Stimulated activated CD8-positive, alpha-beta memory T cell treated with anti-CD3 and anti-CD28 coated beads, Interleukin-4, amount 100 ng/mL, for 24 hours (primary cell): ENCODE measurements at regions not wholly inside any gene's neighbourhood (a gene's known extent, or its start where the extent isn't known, plus 50 kb on each side); places are given as distances from the start of the nearest gene placed in this dataset.

Source experiments
- DNase-seq: peaks from one replicate; pipeline ENCODE4 v3.0.0-alpha.2; 2020; ENCODE audit warnings: low read depth

DNA sequence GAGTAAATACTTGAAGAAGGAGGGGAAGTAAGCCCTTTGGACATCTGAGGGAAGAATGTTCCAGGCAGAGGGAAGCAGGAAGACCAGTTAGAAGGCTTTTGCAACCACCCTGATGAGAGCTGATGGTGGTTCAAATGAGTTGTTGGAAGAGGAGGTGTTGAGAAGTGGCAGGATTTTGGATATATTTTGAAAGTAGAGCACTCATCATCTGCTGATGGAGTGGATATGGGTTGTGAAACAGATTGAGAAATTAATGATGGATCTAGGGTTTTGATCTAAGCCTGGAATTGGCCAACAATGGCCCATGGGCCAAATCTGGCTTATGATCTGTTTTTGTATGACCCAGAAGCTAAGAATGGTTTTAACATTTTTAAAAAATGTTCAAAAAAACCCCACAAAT is 230.7 kb downstream of the NDFIP2 start:
- no peak for DNase-seq

DNA sequence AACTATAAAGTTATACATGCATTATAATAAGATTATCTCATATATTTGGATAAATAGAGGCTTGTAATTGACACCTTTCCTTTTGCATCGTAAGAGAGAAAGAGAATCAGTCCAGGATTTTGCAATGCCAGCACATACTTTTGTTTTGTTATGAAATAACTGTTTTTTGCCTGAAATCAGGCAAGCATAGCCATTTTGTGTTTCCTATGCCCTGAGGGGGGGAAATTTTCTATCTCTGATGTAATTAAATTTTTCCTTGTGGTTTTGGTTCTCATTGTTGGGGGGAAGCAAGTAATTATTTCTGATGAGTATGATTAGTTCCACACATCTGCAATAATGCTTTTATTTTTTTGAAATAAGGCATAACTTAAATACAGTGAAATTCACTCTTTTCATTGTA is 229.4 kb downstream of the NDFIP2 start:
- no peak for DNase-seq

DNA sequence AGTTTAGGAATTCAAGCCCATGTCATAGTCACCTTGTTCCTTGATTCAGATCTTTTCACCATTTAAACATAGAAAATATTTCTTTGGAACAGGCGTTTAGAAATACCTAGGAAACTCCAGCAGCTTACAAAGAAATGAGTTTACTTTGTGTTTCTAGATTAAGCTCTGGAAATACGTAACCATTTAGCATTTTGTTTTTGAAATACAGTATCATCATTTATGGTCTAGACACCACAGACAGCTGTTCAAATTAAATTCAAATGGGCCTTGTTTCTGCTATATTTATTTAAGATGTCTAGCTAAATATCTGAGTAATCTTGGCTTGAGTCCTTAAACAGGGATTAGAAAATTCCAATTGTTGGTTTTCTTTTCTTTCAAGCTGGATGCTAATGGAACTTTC is 228.5 kb downstream of the NDFIP2 start:
- no peak for DNase-seq

DNA sequence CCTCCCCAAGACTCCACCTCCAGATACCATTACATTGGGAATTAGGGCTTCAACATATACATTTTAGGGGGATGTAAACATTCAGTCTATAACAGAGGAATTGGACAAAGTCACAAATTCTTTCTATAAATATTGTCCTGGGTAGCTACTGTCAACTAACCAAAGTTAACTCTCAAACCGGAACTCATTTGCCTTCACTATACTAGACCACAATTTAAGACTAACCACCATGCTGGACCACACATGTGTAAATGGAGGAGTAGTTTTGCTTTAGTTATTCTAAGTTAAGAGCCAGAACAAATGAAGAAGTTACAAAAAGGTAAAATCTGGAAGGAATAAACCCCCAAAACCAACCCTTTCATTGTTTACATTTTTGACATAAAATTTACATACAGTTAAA is 222.8 kb downstream of the NDFIP2 start:
- no peak for DNase-seq

DNA sequence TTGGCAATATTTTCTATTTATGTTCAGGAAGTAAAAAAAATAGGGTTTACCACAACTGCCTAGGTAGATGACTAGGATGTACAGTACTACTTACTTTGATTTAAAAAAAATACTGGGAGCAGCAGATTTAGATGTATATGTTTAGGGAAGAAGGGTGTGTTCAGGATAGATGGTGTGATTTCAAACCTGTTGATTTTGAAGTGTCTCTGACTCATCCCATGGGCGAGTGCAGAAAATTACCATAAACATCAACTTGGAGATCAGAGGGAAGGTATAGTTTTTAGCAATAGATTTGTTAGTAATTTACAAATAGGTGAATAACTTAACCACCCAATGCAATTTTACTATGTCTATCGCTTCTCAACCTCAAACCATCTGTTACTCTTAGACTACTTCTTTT is 214.8 kb downstream of the NDFIP2 start:
- no peak for DNase-seq

DNA sequence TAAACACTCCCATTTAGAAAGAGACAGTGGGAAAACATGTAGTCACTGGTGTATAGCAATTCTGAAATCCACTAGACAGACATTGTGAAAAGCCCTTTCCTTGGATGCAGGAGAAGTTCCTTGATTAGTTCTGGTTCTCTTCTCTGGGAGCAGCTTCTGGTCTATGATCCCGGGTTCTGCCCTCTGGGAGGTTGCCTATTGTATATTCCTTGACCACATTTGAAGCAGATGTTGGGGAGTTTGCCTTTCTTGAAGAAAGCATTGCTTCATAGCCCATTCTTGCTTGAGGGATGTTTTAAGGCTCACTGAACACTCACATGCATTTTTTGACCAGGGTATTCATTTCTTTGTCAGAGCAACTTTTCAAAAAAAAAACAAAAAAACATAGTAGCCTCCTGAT is 211.9 kb downstream of the NDFIP2 start:
- no peak for DNase-seq

DNA sequence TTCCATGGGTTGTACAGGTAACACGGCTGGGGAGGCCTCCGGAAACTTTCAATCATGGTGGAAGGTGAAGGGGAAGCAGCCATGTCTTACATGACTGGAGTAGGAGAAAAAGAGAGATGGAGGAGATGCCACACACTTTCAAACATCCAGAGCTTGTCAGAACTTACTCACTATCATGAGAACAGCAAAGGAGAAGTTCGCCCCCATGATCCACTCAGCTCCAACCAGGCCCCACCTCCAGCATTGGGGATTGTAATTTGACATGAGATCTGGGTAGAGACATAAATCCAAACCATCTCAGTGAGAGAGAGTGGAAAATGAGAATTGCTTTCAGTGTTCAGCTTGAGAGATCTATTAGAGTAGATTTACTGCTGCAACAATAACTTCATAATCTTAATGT is 210.9 kb downstream of the NDFIP2 start:
- DNase-seq, result no peak

DNA sequence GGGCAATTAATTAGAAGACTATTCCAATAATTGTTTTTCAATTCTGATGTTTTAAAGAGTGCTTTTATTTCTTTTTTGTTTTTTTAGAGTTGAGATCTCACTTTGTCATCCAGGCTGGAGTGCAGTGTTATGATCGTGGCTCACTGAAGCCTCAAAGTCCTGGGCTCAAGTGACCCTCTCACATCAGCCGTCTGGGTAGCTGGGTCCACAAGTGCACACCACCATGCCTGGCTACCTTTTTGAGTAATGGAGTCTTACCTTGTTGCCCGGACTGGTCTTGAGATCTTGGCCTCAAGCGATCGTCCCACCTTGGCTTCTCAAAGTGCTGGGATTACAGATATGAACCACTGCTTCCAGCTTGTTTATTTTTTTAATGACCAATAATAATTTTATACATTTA is 207.8 kb downstream of the NDFIP2 start:
- no peak for DNase-seq

DNA sequence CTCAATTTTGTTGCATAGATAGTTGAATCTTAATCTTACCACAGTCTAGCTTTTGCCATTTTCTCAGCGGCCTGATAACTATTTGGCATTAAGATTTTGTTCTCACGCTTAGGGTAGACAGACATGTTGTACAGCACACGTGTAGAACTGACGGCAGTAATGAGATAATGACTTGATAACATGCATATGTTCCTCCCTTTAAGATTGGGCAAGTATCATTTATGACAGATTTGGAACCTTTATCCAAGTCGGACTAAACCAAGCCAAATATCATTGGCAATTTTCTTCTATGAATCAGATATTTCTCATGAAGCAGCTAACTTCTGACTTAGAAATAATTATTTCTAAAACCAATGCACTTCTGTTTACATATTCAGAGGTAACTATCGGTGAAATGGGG is 205.5 kb downstream of the NDFIP2 start:
- DNase-seq, result no peak

DNA sequence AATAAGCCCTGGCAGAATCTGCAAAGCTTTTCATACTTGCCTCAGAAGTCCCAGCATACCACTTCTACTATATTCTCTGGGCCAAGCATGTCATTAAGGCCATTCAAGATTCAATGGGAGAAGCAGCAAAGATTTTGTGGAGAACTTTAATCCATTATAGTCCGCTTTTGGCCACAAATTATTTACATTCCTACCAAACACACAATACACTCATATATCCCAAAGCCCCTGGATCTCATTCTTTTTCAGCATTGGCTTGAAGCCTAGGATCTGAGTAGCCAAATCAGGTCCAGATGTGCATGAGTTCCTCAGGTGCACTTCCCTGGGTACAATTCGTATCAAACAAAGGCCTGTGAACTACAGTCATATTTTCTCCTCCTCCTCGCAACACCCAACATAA is 203.4 kb downstream of the NDFIP2 start:
- DNase-seq, result no peak

DNA sequence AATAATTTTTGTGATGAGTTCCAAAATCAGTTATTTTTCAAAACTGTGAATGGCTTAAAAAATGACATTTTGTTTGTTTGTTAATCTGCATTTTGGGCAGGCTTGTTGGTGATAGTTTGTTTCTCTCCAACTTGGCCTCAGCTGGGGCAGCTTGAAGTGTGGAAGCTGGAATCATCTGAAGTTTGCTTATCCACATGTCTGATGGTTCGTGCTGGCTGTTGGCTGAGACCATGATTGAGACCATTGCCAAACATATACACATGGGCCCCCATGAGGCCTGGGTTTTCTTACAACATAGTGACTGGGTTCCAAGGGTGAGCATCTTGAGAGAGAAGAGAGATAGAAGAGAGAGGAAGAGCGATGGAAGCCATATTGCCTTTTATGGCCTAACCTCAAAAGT is 201.2 kb downstream of the NDFIP2 start:
- DNase-seq, result no peak

DNA sequence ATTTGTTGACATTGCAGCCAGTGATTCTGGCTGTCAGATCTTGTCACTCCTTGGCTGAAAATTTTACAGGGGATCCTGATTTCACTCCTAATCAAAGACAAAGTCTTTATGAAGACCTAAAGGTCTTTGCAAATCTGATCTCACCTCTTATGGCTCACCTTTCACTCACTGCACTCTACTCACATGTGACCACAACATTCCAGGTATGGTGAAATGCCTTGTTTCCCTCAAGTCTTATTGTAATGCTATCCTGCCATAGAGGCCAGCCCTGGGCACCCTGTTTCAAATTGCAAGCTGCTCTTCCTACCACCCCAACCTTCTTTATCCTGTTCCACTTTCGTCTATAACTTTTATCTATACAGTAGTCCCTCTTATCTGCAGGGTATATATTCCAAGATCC is 200.1 kb downstream of the NDFIP2 start:
- DNase-seq, result no peak

DNA sequence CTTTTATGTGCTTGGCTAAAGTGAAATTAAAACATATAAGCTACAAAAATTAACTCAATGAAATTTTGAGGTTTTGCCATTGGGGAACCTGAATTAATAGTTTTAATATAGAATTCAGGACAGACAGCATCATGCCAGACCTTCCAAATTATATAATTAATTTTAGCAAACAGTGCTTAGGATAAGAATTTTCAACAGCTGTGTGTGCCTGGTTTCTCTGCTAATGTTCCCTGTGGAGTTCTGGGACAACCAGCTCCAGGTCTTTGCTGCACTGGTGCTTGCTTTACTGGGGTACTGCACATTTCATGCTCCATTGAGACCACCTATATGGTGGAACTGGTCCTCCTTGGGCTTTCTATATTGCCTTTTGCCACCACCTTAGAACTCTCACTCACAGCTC is 199.5 kb downstream of the NDFIP2 start:
- no peak for DNase-seq

DNA sequence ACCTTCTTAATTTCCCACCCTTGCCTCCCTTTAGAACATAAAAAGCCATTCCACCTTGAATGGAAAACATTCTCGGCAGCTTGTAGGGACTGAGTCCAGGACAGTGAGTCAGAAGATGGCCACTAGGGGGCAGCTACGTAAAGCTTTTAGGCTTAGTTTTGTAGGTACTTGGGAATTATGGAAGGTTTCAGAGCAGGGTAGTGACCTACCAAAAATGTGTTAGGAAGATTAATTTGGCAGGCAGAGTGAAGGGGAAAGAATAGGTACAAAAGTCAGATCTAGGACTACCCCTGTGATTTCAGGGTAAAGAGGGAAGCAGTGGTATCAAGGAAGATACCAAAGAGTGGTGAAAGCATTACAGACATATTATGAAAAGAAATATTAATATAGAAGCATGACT is 198.4 kb downstream of the NDFIP2 start:
- DNase-seq, result peak; percentile 6

DNA sequence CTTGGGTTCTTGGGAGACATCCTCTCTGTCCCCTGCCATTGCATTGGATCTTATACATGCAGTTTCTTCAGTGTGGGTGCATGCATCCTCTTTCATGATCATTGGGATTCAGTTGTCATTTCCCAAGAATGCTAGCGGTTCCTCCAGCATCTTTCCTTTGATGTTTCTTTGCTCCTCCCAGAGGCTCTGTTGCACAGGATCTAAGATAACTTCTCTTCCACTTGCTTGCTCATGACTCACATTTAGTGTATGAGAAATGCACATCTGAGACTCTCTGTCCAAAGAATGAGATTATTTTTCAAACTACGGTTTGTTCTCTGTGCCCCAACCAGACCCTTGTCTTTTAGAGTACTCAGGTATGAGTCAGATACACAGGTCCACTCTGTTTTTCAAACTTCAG is 197.1 kb downstream of the NDFIP2 start:
- no peak for DNase-seq

DNA sequence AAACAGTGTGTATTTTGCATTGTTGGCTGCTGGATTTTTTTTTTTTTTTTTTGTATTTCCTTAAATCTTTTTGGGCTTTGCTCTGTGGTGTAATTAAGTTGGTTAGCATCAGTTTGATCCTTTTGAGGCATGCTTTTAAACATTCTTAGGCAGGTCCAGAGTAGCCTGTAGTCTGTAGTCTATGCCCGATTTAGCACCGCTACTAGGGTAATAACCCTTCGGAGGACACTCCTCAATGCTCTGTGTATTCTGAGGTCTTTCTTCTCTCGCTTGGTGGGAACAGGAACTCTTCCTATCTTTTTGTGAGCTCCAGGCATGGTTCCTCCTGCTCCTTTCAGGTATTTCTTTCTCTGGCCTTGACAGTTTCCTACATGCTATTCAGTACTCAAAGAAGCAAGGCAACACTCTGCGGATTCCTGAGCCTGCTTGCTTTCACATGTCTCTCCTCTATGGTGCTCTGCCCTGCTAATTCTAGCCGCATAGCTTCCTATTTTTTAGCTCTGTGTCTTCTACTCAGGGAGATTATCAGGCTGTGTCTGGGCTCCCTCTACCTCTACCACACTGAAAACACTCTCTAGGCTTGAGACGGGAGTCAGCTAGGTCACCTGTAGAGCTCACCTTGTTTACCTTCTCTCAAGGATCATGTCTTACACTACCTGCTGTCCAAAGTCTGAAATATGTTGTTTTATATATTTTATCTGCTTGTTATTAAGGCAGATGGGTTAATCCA is 195.1 kb downstream of the NDFIP2 start:
- no peak for DNase-seq

DNA sequence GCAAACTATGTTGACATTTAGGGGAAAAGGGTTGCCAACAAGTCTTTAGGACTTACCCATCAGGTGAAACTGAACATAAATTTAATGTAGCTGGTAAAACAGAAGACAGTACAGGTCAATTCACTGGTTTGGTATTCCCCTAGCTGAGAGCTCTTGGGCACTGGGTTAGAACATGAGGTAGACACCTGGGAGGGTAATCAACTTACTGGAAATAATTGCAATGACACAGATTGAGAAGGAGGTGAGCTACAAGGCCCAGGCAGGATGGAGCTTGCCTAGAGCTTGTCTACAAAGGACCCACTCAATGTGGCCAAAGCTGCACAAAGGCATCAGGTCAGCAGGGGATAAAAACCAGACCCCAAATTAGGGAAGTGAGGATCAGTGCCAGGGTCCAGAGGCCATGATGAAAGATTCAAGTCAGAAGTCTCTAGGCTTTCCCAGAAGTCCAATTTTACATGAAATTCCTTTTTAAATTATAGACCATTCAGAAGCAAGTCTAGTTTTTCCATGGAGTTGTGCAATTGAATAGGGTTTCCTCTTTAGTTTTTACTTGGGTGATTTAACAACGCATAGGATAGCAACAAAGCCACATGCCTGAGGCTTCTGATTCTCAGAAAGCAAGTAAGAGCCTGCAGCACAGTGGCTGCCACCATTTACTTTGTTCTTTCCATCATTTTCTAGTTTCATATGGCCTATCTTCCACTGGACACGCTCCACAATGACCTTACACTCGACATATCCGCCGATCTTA is 194.0 kb downstream of the NDFIP2 start:
- DNase-seq, result no peak

DNA sequence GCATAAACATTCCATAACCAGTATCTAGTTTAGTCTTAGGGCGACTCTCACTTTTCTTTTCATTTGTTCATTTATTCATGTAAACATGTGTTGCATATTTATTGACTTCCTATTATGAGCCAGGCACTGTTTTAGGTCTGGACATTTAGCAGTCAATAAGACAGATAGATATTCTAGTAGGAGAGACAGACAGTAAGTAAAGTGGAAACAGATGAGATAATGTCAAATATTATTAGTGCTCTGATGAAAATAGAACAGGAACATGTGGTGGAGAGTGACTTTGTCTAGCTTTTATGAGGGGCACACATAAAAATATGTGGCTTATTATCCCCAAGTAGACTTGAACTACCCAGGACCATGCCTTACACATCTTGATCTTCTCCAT is 193.0 kb downstream of the NDFIP2 start:
- no peak for DNase-seq

DNA sequence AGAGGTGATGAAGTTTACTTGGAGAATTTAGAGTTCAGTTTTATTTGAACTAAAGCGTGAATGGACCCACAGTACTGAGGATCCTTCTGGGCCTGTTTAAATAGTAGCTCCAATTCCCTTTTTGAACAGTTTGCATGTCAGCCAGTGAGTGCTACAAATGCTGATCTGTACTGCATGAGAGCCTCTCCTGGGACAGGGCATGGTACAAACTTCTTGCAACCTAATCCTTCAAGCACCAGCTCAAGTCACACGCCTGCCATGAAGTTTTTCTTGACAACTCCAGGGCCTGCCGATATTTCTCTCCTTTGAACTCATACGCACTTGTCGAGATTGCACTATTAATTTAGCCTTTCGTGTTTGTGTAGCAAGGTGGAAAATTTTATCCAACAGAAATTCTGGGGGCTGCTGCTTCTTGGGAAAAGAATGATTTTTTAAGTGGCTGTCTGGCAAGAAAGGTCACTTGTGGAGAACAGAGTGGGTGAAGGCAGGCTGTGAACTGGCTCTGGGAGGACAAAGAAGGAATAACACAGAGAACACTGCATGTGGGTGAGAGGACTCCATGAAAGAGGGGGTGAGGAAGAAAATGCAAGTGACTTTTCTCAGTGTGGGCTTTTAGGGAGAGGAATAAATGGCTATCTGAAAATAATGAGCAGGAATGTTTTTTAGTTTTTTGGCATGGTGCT is 192.5 kb downstream of the NDFIP2 start:
- DNase-seq, result no peak

DNA sequence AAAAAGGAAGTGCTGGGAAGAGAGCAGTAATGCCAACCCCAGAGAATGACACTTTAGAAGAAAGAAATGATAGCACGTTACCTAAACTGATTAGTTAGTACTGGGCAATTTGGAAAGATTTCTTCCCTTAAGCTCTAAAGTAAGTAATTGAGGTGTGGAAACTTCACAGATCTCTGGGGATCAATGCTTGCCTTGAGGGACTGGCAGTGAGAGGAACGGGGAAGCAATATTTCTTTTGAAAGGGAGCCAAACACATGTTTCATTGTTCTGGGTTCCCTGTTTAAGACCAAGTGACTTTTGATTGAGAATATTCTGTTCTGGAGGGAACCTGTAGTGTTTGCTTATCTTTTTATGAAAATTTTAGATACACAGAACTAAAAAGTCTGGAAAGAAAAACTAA is 190.5 kb downstream of the NDFIP2 start:
- no peak for DNase-seq

DNA sequence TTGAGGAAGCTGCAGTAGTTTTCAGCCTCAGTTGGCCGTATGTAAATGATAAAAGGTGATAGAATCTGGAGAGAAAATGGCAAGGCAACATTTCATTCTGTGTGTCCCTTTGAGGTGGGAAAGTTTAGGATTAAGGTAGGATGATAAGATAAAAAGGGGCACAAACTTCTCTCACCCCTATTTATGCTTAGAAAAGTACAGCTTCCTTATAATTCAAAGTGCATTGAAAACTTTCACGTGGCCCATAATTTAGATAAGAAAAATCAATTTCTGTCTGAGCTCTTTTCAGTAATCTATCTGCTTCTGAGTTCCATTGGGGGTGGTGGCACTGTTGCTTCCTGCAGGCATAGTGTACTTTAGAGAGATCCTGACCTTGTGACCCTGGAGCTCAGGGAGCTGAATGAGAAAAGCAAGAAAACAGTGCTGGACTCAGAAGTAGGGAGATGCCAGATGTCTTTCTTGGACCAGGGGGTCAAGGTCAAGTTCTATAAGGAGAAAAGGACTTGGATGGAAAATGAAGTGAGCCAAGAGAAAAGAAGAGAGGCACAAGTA is 187.3 kb downstream of the NDFIP2 start:
- DNase-seq, result no peak

DNA sequence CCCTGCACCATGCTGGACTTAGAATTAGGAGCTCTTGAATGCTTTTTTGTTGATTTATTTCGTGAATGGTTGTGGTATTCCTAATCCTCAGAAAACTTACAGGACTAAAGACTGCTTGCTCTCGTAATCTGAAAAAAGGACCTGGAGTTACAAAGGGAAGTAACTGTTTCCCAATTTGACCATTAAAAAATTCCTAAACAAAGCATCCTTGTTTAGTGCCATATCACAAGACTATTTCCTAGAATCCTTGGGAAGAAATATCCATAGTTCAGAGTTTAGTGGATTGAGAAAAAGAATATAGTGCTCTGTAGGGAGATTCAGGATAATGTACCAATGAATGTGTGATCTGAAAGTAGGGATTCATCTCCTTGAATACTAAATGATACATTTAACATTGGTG is 186.8 kb downstream of the NDFIP2 start:
- no peak for DNase-seq

DNA sequence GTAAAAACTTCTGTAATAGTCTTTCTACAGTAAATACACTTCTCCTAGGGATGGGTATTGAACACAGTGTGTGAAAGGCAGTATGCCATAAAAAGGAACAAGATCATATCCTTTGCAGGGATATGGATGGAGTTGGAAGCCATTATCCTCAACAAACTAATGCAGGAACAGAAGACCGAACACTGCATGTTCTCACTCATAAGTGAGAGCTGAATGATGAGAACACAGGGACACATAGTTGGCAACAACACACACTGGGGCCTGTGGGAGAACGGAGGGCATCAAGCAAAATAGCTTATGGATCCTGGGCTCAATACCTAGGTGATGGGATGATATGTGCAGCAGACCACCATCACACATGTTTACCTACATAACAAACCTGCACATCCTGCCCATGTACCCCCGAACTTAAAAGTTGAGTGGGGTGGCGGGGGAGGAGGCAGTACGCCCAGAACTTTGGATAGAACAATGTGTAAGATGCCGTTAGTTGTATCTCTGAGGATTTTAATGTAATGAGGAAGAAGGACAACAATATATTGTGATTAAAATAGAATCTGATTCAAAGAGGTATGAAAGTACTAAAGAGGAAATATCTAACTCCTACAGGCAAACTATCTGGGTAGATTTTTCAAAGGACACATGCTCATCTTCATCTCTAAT is 183.2 kb downstream of the NDFIP2 start:
- DNase-seq, result no peak
